Limb (tissue), 2 donors: ENCODE measurements at regions not wholly inside any gene's neighbourhood (a gene's known extent, or its start where the extent isn't known, plus 50 kb on each side); places are given as distances from the start of the nearest gene placed in this dataset.

Source experiments
- DNase-seq, 2 donors: peaks; one replicate each; pipeline ENCODE4 v3.0.0-alpha.2; 2016; ENCODE audit errors: extremely low spot score in 2 of 2

- no peak for DNase-seq
Observed at GRCh38 chrY:19148783-19149182, 375.2 kb upstream of the HSFY2 start.

- DNase-seq, result no peak
Observed at GRCh38 chrY:19146296-19146695, 372.8 kb upstream of the HSFY2 start.

GRCh38 chrY:19142093-19142492 lies 368.6 kb upstream of the HSFY2 start:
- no peak for DNase-seq

- DNase-seq, result no peak
Observed at GRCh38 chrY:19140285-19140920, 366.9 kb upstream of the HSFY2 start.

GRCh38 chrY:19134426-19134825 lies 360.9 kb upstream of the HSFY2 start:
- DNase-seq, result no peak

- DNase-seq, result no peak
Observed at GRCh38 chrY:19130569-19131358, 357.2 kb upstream of the HSFY2 start.

GRCh38 chrY:19126889-19127288 lies 353.4 kb upstream of the HSFY2 start:
- no peak for DNase-seq

GRCh38 chrY:19124609-19125008 lies 351.1 kb upstream of the HSFY2 start:
- DNase-seq, result no peak

- DNase-seq, result no peak
Observed at GRCh38 chrY:19122450-19122849, 348.9 kb upstream of the HSFY2 start.

GRCh38 chrY:19098349-19098748 lies 324.8 kb upstream of the HSFY2 start:
- no peak for DNase-seq

- DNase-seq, result no peak
Observed at GRCh38 chrY:19095460-19095859, 321.9 kb upstream of the HSFY2 start.

- no peak for DNase-seq
Observed at GRCh38 chrY:19083006-19083405, 309.5 kb upstream of the HSFY2 start.

- no peak for DNase-seq
Observed at GRCh38 chrY:19077698-19078113, 304.2 kb upstream of the HSFY2 start.

GRCh38 chrY:19076846-19077697 lies 303.5 kb upstream of the HSFY2 start:
- peak; percentile 77 to 79 for DNase-seq

GRCh38 chrY:19075471-19076253 lies 302.1 kb upstream of the HSFY2 start:
- DNase-seq, result peak; percentile 63 to 88

GRCh38 chrY:19067435-19067834 lies 293.9 kb upstream of the HSFY2 start:
- no peak for DNase-seq

- DNase-seq, result no peak
Observed at GRCh38 chrY:19066447-19067190, 293.1 kb upstream of the HSFY2 start.

GRCh38 chrY:19065119-19065518 lies 291.6 kb upstream of the HSFY2 start:
- DNase-seq, result no peak

GRCh38 chrY:19059733-19060132 lies 286.2 kb upstream of the HSFY2 start:
- no peak for DNase-seq

- no peak for DNase-seq
Observed at GRCh38 chrY:19058831-19059370, 285.4 kb upstream of the HSFY2 start.

- DNase-seq, result no peak
Observed at GRCh38 chrY:19056138-19056469, 282.6 kb upstream of the HSFY2 start.
